ENCODE measurements at regions not wholly inside any gene's neighbourhood (a gene's known extent, or its start where the extent isn't known, plus 50 kb on each side); places are given as distances from the start of the nearest gene placed in this dataset.

DNA sequence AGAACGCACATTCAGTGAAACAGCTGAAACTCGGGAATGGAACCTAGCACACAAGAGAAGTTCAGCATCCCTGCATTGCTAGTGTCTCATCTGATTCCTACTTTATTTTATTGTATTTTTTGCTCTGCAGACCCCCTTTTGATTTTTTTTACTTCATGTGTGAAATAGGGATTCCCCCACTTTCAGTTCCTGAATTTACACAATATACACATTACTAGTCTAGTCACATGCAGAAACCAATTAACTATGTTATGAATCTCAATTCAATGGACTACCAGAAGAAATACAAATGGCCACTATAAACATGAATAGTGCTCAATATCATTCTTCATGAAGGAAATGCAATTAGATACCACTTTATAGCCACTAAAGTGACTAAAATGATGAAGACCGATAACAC lies 386.1 kb upstream of the COBL start:
- no peaks in the 10 kb centered on the region for H3K4me1 ChIP-seq (ENCODE audit: insufficient read depth, low read length)
- no peaks in the 10 kb centered on the region for H3K36me3 ChIP-seq (ENCODE audit: insufficient read depth, low read length)
- peaks cover 0 to 2% of the 10 kb centered on the region in 2 donors for H3K27me3 Mint-ChIP-seq
- ChIA-PET POLR2A (no interaction called here), CTCF (no interaction called here)
- no peaks in the 10 kb centered on the region for H3K4me1 Mint-ChIP-seq
- no peak overlapping the region for H3K27ac Mint-ChIP-seq
- DNase-seq = no peak
- H3K9me3 ChIP-seq (ENCODE audit: low read length) = no peaks in the 10 kb centered on the region
- no peak overlapping the region for H3K4me3 ChIP-seq (ENCODE audit: low read length)
- H3K4me3 Mint-ChIP-seq = no peak overlapping the region
- H3K27ac ChIP-seq (ENCODE audit: low read depth, low read length) = no peak overlapping the region
- H3K9me3 Mint-ChIP-seq = peaks cover 4 to 35% (median 9%) of the 10 kb centered on the region in 5 donors
- H3K27me3 ChIP-seq (ENCODE audit: insufficient read depth, low read length, poor library complexity, severe bottlenecking) = no peaks in the 10 kb centered on the region
- H3K36me3 Mint-ChIP-seq = peaks cover 0 to 1% (median 0%) of the 10 kb centered on the region in 3 donors

DNA sequence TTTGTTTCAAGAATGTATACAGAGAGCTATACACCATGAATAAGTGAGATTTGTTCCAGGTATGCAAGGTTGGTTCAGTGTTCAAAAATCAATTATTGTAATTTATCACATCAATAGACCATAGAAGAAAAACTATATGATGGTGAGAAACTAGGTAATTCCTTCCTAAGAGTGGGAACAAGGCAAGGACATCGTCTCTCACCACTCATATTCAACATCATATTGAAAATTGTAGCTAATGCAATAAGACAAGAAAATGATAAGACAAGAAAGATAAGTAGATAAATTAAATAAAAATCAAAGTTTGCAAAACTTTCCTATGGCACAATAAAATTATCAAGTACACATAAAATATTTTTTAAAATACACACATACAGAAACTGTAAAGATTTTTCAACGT lies 385.3 kb upstream of the COBL start:
- Histone ChIP-seq H3K27ac (ENCODE audit: low read depth, low read length) (no peak overlapping the region), H3K27me3 (ENCODE audit: insufficient read depth, low read length, poor library complexity, severe bottlenecking) (no peaks in the 10 kb centered on the region), H3K9me3 (ENCODE audit: low read length) (no peaks in the 10 kb centered on the region), H3K4me3 (ENCODE audit: low read length) (no peak overlapping the region), H3K4me1 (ENCODE audit: insufficient read depth, low read length) (no peaks in the 10 kb centered on the region), H3K36me3 (ENCODE audit: insufficient read depth, low read length) (no peaks in the 10 kb centered on the region)
- no peaks in the 10 kb centered on the region for H3K36me3 Mint-ChIP-seq
- H3K4me1 Mint-ChIP-seq = no peaks in the 10 kb centered on the region
- peaks cover 4 to 35% (median 9%) of the 10 kb centered on the region in 5 donors for H3K9me3 Mint-ChIP-seq
- POLR2A ChIA-PET = no interaction called here
- H3K27me3 Mint-ChIP-seq = no peaks in the 10 kb centered on the region
- H3K4me3 Mint-ChIP-seq = no peak overlapping the region
- CTCF ChIA-PET = no interaction called here
- no peak overlapping the region for H3K27ac Mint-ChIP-seq
- no peak for DNase-seq

DNA sequence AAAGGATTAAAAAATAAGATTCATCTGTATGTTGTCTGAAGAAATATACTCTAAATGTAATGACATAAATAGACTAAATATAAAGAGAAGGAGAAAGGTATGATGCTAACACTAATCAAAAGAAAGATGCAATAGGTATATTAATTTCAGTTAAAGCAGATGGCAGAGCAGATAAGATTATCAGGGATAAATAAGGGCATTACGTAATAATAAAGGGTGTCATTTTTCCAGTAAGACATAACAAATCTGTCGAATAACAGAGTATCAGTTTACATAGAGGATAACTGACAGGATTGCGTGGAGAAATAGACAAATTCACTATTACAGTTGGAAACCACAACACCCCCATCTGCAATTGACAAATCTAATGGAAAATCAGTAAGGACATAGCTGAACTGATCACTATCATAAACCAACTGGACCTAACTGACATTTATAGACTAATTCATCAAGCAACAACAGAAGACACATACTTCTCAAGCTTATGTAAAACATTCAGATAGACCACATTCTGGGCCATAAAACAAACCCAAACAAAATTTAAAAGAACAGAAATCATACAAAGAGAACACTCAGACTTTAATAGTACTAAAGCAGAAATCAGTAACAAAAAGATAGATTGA lies 384.1 kb upstream of the COBL start:
- no peak overlapping the region for H3K27ac ChIP-seq (ENCODE audit: low read depth, low read length)
- H3K36me3 ChIP-seq (ENCODE audit: insufficient read depth, low read length) = no peaks in the 10 kb centered on the region
- H3K27me3 Mint-ChIP-seq = no peaks in the 10 kb centered on the region
- POLR2A ChIA-PET = no interaction called here
- H3K9me3 ChIP-seq (ENCODE audit: low read length) = no peaks in the 10 kb centered on the region
- CTCF ChIA-PET = no interaction called here
- H3K4me3 Mint-ChIP-seq = no peak overlapping the region
- H3K27ac Mint-ChIP-seq = no peak overlapping the region
- H3K4me1 Mint-ChIP-seq = no peaks in the 10 kb centered on the region
- H3K36me3 Mint-ChIP-seq = no peaks in the 10 kb centered on the region
- DNase-seq = no peak
- H3K4me1 ChIP-seq (ENCODE audit: insufficient read depth, low read length) = no peaks in the 10 kb centered on the region
- no peaks in the 10 kb centered on the region for H3K27me3 ChIP-seq (ENCODE audit: insufficient read depth, low read length, poor library complexity, severe bottlenecking)
- no peak overlapping the region for H3K4me3 ChIP-seq (ENCODE audit: low read length)
- H3K9me3 Mint-ChIP-seq = peaks cover 4 to 35% (median 8%) of the 10 kb centered on the region in 5 donors

DNA sequence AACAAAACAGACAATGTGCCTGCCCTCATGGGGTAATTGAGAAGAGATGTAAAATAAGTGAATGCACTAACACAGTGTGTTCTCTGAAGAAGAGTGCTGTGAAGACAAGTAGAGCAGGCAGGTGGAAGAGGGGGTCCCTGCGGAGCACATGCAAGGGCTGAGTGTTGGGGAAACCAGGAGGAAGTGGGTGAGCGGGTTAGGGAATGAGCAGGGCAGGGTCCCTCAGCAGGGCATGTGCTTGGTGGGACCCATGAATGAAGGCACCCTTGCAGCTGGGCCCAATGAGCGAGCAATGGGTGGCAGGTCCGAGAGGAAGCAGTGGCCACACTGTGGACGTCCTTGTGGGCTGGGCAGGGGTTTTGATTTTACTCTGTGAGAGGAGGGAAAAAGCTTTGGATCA lies 376.6 kb upstream of the COBL start:
- H3K27ac Mint-ChIP-seq = no peak overlapping the region
- POLR2A ChIA-PET = no interaction called here

DNA sequence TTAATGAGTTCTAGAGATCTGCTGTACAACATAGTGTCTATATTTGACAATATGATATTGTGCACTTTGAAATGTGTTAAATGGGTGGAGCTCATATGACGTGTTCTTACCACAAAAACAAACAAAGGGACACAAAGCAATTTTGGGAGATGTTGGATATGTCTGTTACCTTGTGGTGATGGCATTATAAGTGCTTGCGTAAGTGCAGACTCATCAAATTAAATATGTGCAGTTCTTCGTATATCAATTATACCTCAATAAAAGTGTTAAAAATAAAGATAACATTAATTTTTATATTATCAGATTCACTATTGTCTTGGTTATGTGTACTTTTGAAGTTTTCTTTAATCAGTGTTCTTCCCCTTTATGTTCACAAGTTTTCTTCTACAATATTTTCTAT lies 372.9 kb upstream of the COBL start:
- no peaks in the 10 kb centered on the region for H3K36me3 ChIP-seq (ENCODE audit: insufficient read depth, low read length)
- H3K4me1 ChIP-seq (ENCODE audit: insufficient read depth, low read length) = no peaks in the 10 kb centered on the region
- no peak overlapping the region for H3K4me3 ChIP-seq (ENCODE audit: low read length)
- no peak overlapping the region for H3K27ac ChIP-seq (ENCODE audit: low read depth, low read length)
- no peak overlapping the region for H3K4me3 Mint-ChIP-seq
- H3K9me3 Mint-ChIP-seq = peaks cover 3 to 33% (median 10%) of the 10 kb centered on the region in 5 donors
- H3K36me3 Mint-ChIP-seq = no peaks in the 10 kb centered on the region
- no peak for DNase-seq
- no peaks in the 10 kb centered on the region for H3K27me3 Mint-ChIP-seq
- no peaks in the 10 kb centered on the region for H3K4me1 Mint-ChIP-seq
- POLR2A ChIA-PET = no interaction called here
- H3K9me3 ChIP-seq (ENCODE audit: low read length) = no peaks in the 10 kb centered on the region
- no peak overlapping the region for H3K27ac Mint-ChIP-seq
- no peaks in the 10 kb centered on the region for H3K27me3 ChIP-seq (ENCODE audit: insufficient read depth, low read length, poor library complexity, severe bottlenecking)
- CTCF ChIA-PET = no interaction called here

More for the DNA sequence above, 376.6 kb upstream of the COBL start:
- CTCF ChIA-PET = no interaction called here
- no peaks in the 10 kb centered on the region for H3K27me3 Mint-ChIP-seq
- Histone ChIP-seq H3K36me3 (ENCODE audit: insufficient read depth, low read length) (no peaks in the 10 kb centered on the region), H3K4me1 (ENCODE audit: insufficient read depth, low read length) (no peaks in the 10 kb centered on the region), H3K27ac (ENCODE audit: low read depth, low read length) (no peak overlapping the region), H3K4me3 (ENCODE audit: low read length) (no peak overlapping the region), H3K9me3 (ENCODE audit: low read length) (no peaks in the 10 kb centered on the region), H3K27me3 (ENCODE audit: insufficient read depth, low read length, poor library complexity, severe bottlenecking) (no peaks in the 10 kb centered on the region)
- DNase-seq = no peak
- no peak overlapping the region for H3K4me3 Mint-ChIP-seq
- no peaks in the 10 kb centered on the region for H3K36me3 Mint-ChIP-seq
- H3K4me1 Mint-ChIP-seq = no peaks in the 10 kb centered on the region
- H3K9me3 Mint-ChIP-seq = peaks cover under 1 to 18% (median 9%) of the 10 kb centered on the region in 5 donors

DNA sequence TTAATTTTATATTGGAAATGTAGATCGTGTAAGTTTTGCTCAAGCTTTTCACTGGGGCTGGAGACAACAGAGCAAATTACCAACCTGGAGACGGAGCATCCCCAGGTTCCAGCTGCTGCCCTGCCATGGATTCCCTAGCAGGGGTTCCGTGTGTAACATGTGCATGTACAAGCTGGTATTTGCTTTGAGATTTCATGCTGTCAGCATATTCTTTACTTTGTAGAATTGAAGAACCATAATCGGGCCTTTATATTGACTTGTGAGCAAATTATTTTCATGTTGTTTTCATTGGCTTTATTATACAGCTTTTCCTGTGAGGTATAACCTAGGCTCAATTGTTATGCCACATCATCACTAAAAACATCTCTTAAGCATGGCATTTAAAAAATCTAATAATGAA lies 369.2 kb upstream of the COBL start:
- Histone ChIP-seq H3K27me3 (ENCODE audit: insufficient read depth, low read length, poor library complexity, severe bottlenecking) (no peaks in the 10 kb centered on the region), H3K4me1 (ENCODE audit: insufficient read depth, low read length) (no peaks in the 10 kb centered on the region), H3K27ac (ENCODE audit: low read depth, low read length) (no peak overlapping the region), H3K36me3 (ENCODE audit: insufficient read depth, low read length) (no peaks in the 10 kb centered on the region), H3K4me3 (ENCODE audit: low read length) (no peak overlapping the region), H3K9me3 (ENCODE audit: low read length) (no peaks in the 10 kb centered on the region)
- ChIA-PET POLR2A (no interaction called here), CTCF (no interaction called here)
- DNase-seq = no peak
- no peaks in the 10 kb centered on the region for H3K36me3 Mint-ChIP-seq
- no peak overlapping the region for H3K27ac Mint-ChIP-seq
- no peak overlapping the region for H3K4me3 Mint-ChIP-seq
- no peaks in the 10 kb centered on the region for H3K4me1 Mint-ChIP-seq
- peaks cover 3 to 26% (median 8%) of the 10 kb centered on the region in 5 donors for H3K9me3 Mint-ChIP-seq
- no peaks in the 10 kb centered on the region for H3K27me3 Mint-ChIP-seq

DNA sequence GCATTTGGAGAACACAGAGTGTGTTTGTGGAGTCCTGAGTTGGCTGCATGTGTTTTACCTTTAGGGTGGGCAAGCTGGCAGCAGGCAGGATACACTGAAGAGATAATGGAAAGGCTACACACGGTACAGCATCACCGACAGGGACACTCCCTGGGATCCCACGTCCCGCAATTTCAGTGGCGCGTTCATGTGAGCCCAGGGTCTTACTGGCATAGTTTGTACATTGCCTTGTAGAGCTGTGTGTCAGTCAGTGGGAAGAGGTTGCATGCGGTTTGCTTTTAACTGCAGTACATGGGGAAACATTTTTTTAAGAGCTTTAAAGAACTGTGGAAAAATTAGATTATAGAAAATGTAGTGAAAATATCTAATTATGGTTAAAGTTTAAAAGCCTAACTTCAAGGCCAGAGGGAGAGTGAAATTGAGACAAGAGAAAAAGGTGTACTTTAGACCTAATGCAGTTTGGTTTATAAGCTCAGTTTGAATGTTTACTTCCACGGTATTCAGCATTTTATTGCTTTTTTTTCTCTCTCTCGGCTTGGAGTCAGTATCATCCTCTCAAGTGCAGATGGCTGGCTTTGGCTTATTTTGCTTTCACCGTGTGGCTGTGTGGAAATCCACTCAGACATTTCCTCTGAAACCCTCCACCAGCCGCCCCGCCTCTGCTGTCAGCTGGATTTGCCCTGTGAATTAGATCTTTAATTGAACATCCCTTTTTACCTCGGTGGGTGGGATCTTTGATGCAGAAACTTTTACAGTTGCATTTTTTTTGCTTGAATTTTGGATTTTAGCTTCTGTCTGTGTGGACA lies 364.2 kb upstream of the COBL start:
- Mint-ChIP-seq H3K9me3 (peaks cover 7 to 30% (median 11%) of the 10 kb centered on the region in 5 donors), H3K4me1 (no peaks in the 10 kb centered on the region), H3K27me3 (no peaks in the 10 kb centered on the region), H3K4me3 (no peak overlapping the region), H3K27ac (no peak overlapping the region), H3K36me3 (no peaks in the 10 kb centered on the region)
- Histone ChIP-seq H3K27me3 (ENCODE audit: insufficient read depth, low read length, poor library complexity, severe bottlenecking) (no peaks in the 10 kb centered on the region), H3K4me1 (ENCODE audit: insufficient read depth, low read length) (no peaks in the 10 kb centered on the region), H3K36me3 (ENCODE audit: insufficient read depth, low read length) (no peaks in the 10 kb centered on the region), H3K9me3 (ENCODE audit: low read length) (no peaks in the 10 kb centered on the region), H3K4me3 (ENCODE audit: low read length) (no peak overlapping the region), H3K27ac (ENCODE audit: low read depth, low read length) (no peak overlapping the region)
- CTCF ChIA-PET = interaction anchor here (0.6 kb wide), 1 partner anchor 63 kb away, joined by 3 read pairs; no protein-coding TSS in a partner anchor
- DNase-seq = no peak
- POLR2A ChIA-PET = no interaction called here

DNA sequence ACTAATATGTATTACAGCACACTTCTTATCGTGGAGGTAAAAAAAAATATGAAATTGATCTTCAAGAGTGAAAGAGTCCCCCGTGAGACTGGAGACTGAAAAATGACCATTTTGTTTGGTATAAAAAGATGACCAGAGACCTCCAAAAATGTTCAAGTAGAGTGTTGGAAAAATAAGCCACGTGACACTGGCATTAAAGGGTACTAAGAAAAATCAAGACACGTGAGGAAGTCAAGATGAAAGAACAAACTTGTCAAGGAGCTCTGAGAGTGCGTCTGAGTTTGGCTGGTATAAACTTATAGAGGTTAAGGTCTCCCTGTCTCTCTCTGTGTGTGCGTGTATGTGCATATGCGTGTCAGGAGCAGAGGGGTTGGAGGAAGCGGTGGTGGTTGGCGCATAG lies 362.7 kb upstream of the COBL start:
- DNase-seq = no peak
- ChIA-PET CTCF (no interaction called here), POLR2A (no interaction called here)
- no peaks in the 10 kb centered on the region for H3K4me1 ChIP-seq (ENCODE audit: insufficient read depth, low read length)
- H3K9me3 Mint-ChIP-seq = peaks cover 8 to 26% (median 11%) of the 10 kb centered on the region in 5 donors
- H3K4me3 Mint-ChIP-seq = no peak overlapping the region
- no peaks in the 10 kb centered on the region for H3K9me3 ChIP-seq (ENCODE audit: low read length)
- no peak overlapping the region for H3K27ac ChIP-seq (ENCODE audit: low read depth, low read length)
- H3K27me3 Mint-ChIP-seq = no peaks in the 10 kb centered on the region
- H3K27me3 ChIP-seq (ENCODE audit: insufficient read depth, low read length, poor library complexity, severe bottlenecking) = no peaks in the 10 kb centered on the region
- H3K4me3 ChIP-seq (ENCODE audit: low read length) = no peak overlapping the region
- no peaks in the 10 kb centered on the region for H3K36me3 Mint-ChIP-seq
- H3K4me1 Mint-ChIP-seq = no peaks in the 10 kb centered on the region
- H3K27ac Mint-ChIP-seq = no peak overlapping the region
- H3K36me3 ChIP-seq (ENCODE audit: insufficient read depth, low read length) = no peaks in the 10 kb centered on the region

Measured in CD8-positive, alpha-beta memory T cell (primary cell).